RCC 7860 (cell line): ENCODE measurements at regions not wholly inside any gene's neighbourhood (a gene's known extent, or its start where the extent isn't known, plus 50 kb on each side); places are given as distances from the start of the nearest gene placed in this dataset.

ENCODE experiments used
- DNase-seq: peaks from one replicate; pipeline ENCODE4 v3.0.0-alpha.2; 2015; ENCODE audit warnings: low spot score
- FAIRE-seq: peaks from 2 replicates; lab custom pipeline; 2012; peaks lifted over from hg19 to GRCh38; lab: Jason Lieb, UNC

DNA sequence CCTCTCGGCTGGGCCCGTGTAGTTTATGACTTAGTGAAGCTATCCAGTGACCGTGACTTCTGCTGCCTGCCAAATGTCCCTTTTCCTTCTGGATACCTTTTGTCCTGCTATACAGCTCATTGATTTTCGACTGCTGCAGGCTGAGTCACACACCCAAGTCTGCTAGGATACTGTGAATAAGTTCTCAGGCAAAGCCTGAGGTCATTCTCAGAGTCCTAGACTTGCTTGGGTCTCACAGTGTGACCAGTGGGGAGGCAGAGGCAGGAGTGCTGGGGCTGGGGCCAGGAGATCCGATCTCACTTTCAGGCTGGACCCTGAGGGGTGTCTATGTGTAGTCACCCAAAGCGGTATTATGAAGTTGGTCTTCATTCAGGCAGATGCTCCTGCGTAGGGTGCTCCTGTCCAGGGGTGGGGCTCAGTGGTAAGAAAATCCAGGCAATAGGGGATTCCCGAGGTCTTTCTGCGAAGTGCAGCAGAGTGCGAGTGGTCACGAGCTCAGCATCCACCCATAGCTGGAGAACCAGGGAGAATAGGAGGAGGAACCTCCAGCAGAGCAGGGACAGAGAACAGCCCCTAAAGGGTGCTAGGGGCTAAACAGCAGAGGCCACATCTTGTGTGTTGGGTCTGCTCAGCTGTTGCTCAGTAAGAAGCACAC, 268.6 kb upstream of the NCKAP5 start:
- FAIRE-seq = peak; percentile 97

GRCh38 chr2:133837441-133838094, 269.3 kb upstream of the NCKAP5 start:
- peak; percentile 32 for FAIRE-seq
- peak; percentile 61 for DNase-seq

More for the DNA sequence above, 268.6 kb upstream of the NCKAP5 start:
- DNase-seq = peak; percentile 98

DNA sequence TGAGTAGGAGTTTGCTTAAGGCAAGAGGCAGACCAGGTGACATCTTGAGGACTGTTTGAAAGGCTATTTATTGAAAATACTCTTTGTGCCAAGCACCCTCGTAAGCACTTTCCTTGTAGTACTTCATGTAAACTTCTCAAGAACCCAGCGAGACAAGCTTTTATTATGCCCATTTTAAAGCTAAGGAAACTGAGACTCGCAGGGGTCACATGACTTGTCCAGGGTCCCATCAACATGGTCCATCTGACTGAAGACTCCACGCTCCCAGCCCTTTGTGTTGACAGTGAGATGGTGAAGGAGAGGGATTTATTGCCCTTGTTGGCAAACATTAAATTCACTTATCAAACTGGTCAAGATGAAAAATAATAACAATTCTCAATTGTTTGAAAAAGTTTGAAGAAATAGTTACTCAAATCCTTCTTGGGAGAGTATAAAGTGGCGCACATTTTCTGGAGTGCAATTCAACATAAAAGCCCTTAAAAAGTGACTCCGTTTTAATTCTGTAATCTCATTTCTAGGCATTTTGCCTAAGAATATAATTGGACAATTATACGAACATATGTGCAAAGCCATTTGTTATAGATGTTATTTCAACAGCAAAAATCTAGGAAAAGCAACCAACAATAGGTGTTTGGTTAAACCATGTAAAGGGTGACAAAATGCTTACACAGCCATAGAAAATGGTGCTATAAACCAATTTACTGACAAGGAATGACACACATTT, 270.5 kb upstream of the NCKAP5 start:
- DNase-seq (no peak), FAIRE-seq (no peak)

- DNase-seq (no peak), FAIRE-seq (no peak)
Measured at GRCh38 chr2:133839677-133840076, 271.4 kb upstream of the NCKAP5 start.

DNA sequence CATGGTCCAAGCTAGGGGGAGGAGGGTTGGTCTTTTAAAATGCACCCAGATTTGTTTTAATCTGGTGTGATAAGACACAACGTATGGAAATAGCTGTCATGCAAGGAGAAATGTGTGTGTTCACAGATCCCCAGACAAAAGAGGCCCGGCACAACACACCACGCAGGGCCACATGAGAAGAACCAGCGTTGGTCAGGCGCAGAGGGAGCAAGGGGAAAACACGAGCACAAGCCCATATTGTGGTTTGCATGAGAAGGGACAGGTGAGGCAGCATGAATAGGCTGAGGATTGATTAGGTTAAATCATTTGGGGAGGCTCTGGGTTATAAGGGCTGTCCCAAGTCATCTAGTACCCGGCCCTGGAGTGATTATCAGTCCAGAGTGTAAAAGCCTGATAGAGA, 272.5 kb upstream of the NCKAP5 start:
- DNase-seq (no peak), FAIRE-seq (no peak)

GRCh38 chr2:133841900-133842299, 273.6 kb upstream of the NCKAP5 start:
- FAIRE-seq = peak; percentile 83

DNA sequence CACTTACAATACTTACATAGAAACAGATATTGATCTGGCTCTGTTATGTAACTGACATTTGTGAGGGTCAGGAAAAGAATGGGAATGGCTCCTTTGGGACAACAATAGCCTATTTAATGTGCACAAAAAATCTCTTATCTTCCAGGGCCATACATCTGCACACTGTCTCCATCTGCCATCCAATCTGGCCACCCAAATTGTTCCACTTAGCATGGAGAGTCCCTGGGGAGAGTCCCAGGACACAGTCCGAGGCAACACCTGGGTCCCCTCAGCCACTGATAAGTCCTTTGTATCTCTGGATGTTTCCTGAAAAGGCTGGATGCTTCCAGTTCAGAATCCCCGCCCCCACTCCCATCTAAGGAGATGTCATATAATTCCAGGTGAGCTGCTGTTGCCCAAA, 274.2 kb upstream of the NCKAP5 start:
- no peak for DNase-seq
- no peak for FAIRE-seq

More at GRCh38 chr2:133841900-133842299, 273.6 kb upstream of the NCKAP5 start:
- DNase-seq = peak; percentile 92

DNA sequence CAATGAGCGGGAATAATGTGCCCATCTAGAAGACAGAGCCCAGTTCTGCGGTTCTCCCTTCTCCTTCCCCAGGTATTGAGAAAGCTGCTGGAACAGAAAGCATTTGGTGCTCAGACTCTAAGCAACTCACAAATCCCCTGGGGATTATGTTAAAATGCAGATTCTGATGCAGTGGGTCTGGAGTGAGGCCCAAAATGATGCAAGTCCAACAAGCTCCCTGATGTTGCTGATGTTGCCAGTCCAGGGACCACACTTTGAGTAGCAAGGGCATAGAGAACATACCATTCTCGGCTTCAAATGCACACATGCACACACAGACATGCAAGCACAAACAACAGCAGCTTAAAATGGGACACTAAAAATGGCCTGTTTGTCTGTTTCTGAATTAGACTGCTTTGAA, 274.8 kb upstream of the NCKAP5 start:
- FAIRE-seq = no peak
- no peak for DNase-seq

DNA sequence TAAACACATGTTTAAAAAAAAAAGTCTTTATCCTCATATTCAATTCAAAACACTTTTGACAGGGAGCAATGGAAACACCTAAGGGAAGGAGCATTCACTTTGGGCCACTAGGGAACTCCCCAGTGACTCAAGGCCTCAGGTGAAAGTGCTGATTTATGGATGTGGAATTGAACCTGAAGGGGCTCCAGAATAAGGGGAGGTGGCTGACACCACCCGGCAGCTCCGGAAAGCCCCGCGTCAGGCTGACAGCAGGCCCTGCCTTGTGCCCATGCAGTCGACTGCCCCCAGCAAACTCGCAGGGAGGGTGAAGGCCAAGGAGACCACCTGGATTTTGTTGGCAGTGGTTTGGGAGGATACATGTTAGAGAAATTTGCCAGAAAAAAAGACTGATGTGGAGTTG, 275.3 kb upstream of the NCKAP5 start:
- FAIRE-seq (no peak), DNase-seq (no peak)

DNA sequence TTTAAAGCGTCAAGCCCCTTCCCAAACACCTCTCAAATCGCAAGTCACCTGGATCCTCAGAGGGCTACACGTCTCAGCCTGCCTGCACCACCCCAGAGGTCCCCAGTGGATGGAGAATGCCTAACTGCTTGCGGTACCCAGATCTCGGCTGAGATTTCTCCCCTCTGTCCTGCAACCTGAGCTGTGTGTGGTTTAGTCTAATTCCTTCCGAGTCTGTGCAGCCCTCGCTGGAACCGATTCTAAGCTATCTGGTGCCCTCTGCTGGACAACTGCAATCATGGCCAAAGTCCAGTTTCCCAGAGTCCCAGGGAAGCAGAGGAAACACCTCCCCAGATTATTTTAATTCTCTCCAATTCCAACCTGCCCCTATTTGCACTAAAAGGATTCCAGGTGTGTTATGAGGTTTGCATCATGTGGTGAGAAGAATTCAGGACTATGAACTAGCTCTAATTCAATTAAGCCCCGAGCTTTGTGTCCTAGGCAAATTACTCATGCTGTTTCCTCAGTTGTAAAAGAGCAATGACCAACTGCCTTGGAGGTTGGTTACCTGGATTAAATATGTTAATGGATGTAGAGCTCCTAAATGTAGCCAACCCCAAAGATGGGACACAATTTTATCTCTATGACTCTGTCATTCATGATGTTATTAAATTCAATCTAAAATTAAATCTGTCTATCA, 276.1 kb upstream of the NCKAP5 start:
- peak; percentile 77 for FAIRE-seq
- peak; percentile 80 for DNase-seq

- FAIRE-seq (no peak), DNase-seq (no peak)
Measured at GRCh38 chr2:133846476-133846875, 278.2 kb upstream of the NCKAP5 start.

DNA sequence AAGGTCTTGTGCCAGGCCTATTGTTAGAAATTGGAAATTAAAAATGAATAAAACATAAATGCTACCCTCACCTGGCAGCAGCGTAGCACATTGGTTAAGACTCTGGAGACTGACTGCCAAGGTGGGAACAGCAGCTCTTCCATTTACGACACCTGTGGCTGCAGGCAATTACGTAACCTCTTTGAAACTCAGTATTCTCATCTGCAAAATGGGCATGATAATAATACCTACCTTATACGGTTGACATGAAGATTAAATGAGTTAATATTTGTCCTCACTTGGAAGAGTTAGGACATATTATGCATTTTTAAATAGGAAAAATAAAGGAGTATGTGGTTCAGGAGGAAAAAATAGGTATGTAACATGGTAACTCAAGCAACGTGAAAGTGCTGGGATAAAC, 279.3 kb upstream of the NCKAP5 start:
- FAIRE-seq = no peak

GRCh38 chr2:133848111-133848649, 279.9 kb upstream of the NCKAP5 start:
- DNase-seq = no peak
- FAIRE-seq = no peak

More for the DNA sequence above, 279.3 kb upstream of the NCKAP5 start:
- no peak for DNase-seq

DNA sequence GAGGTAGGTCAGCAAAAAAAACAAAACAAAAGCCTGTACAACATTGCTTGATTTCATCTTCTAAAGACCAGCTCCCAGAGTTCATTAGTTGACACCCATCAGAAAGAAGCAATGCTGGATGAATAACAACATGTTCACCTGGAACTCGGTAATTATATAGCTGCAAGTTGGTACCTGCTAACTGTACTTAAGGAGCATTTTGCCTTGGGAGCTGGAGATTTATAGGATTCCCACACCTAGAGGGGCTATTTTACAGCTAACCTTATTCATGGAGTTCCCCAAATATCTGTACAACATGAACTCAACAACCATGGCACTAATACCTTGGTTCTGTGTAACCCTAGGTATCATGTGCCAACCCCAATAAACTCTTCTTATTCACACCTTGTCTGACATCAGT, 281.1 kb upstream of the NCKAP5 start:
- no peak for DNase-seq
- FAIRE-seq = no peak

GRCh38 chr2:133854603-133855200, 286.4 kb upstream of the NCKAP5 start:
- no peak for DNase-seq
- no peak for FAIRE-seq

GRCh38 chr2:133855526-133855925, 287.3 kb upstream of the NCKAP5 start:
- DNase-seq (no peak), FAIRE-seq (no peak)

- FAIRE-seq (no peak), DNase-seq (no peak)
Measured at GRCh38 chr2:133856678-133857077, 288.4 kb upstream of the NCKAP5 start.

- no peak for FAIRE-seq
- DNase-seq = no peak
Measured at GRCh38 chr2:133859578-133859977, 291.3 kb upstream of the NCKAP5 start.

DNA sequence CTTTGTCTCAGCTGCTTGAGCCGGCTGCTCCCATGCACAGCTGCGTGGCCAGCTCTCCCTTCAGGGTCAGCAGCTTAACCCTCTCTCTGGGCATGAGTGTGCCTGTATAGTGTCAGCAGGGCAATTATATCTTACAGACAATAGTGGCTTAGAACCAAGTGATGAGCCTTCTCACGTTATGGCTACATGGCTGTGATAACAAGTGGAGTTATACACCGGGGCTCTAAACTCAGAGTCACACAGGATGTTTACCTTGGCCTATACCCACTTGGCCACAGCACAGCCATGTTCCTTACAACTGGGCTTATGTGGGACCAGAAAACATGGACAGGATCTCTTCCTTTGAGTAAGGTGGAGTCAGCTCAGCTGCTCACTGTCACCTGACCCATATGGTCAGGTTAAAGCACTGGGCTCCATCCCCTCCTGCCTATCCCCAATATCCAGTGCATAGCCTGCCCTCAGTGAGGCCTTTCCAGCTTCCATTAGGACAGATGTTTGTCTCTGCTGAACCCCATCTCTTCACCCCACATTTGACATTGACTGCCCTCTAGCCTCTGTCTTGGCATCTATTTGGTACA, 294.2 kb upstream of the NCKAP5 start:
- FAIRE-seq (no peak), DNase-seq (no peak)

- DNase-seq (no peak), FAIRE-seq (no peak)
Measured at GRCh38 chr2:133863106-133863800, 295.0 kb upstream of the NCKAP5 start.
